ENCODE measurements at regions not wholly inside any gene's neighbourhood (a gene's known extent, or its start where the extent isn't known, plus 50 kb on each side); places are given as distances from the start of the nearest gene placed in this dataset.

GRCh38 chr10:111206521-111206920 is 129.7 kb downstream of the ADRA2A start:
- TF ChIP-seq CTCF (IDR thresholded peaks at IDR 0.05) (no peak), EP300 (IDR thresholded peaks at IDR 0.05) (no peak)
